GM19025 (cell line): ENCODE measurements at regions not wholly inside any gene's neighbourhood (a gene's known extent, or its start where the extent isn't known, plus 50 kb on each side); places are given as distances from the start of the nearest gene placed in this dataset.

ENCODE experiments used
- ATAC-seq: cut with Tn5 transposase; IDR thresholded peaks from one replicate; pipeline ENCODE4 v1.9.1; 2021; ENCODE audit warnings: mild to moderate bottlenecking, low read depth, moderate library complexity; ENCODE audit not compliant: unreplicated experiment

DNA sequence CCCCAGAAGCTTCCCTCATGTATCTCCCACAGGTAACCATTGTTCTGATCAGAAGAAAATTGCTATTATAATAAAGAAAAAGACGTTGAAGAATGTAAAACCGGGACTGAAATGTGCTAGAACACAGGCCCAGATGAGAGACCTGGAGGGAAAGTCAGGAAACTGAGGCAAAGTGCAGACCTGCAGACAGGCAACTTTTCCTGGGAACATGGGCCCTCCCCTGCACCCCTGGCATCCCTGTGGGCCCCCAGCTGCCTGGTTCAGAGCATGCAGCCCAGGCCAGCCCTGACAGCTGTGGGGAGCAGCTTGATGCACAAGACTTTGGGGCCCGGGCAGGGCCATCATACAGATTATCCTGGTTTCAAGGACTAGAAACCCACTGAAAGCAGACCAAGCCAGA is 212.2 kb downstream of the CDC5L start:
- no peak for ATAC-seq

DNA sequence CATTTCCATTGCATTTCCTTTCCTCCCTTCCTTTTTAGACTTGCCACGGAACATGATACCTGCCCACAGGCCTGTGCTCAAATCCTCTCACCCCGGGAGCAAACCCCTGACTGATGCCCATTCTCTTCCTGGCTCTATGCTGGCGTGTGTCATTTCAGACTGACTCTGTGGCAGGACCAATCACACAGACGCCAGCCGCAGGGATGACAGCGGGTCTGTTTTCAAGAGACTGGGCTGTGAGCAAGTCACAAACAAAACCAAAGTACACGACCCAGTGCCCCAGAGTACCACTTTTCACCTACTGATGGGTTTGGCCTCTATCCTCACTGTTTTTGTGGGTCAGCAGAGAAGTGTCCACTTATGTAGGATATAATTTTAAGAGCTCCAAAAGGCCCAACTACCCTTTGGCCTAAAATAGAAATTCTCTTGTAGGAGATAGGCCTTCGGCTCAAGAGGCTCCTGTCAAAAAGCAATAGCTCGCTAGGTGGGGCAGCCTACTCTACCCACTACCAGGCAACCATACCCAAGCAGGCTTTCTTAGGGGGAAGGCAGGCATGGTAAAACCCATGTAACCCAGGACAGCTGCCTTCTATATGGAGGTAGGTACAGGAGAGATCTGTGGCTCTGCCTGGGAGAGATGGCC is 215.7 kb downstream of the CDC5L start:
- no peak for ATAC-seq

DNA sequence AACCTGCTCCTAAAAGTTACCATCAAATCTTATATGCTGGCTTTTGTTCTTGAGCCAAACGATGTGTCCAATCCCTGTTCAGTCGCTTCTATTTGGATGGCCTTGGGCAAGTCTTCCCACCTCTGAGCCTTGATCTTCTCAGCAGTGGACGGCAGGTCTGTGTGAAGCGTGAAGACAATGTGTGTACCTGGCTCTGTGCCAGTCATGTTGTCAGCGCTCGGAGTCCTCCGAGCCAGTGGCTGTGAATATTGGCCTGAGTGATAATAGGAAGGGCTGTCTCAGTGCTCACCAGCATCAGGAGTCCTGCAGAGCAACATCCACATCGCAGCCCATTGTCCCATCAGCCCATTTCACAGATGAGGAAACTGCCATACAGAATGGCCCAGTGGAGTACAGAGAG is 219.0 kb downstream of the CDC5L start:
- ATAC-seq = no peak

GRCh38 chr6:44606976-44607375 is 219.5 kb downstream of the CDC5L start:
- no peak for ATAC-seq

DNA sequence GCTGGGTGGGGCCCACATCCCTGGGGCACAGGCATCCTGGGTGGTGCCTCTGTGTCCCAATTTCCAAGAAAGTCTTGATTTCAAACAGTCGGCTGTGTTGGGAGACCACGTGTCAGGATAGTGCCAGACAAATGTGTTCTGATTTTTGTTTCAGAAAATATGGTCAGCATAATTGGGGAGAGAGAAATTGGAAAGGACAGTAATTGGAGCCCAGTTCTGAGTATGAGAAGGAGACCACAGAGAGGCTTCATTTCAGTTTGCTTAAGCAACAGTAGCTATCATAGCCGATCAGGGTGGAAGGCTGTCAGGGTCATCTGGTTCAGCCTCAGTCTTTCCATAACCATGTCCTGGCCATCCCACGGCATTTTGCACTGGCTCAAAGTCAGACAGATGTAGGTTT is 220.7 kb downstream of the CDC5L start:
- no peak for ATAC-seq

GRCh38 chr6:44609051-44609612 is 221.6 kb downstream of the CDC5L start:
- no peak for ATAC-seq

- no peak for ATAC-seq
Observed at GRCh38 chr6:44614396-44614795, 226.9 kb downstream of the CDC5L start.

- ATAC-seq = no peak
Observed at GRCh38 chr6:44615621-44616020, 228.1 kb downstream of the CDC5L start.

GRCh38 chr6:44617416-44617815 is 229.9 kb downstream of the CDC5L start:
- no peak for ATAC-seq

DNA sequence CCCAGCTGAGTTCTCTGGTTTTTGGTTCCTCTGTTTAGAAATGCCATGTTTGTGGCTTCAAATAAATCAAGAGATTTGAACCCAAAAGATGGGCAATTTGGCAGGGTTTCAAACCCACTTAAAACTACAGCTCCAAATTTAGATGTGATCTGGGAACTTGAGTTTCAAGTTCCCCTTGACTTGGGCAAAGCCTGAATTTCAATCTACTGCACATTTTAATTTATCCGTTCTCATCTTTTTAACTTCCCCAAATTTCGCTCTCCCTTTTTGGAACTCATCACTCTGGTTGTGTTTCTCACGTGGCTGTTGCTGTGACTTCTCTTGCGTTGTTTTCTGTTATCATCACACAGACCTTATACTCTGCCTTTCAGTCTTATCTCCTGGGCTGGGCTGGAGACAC is 230.9 kb downstream of the CDC5L start:
- ATAC-seq = no peak

GRCh38 chr6:44620922-44621321 is 233.4 kb downstream of the CDC5L start:
- no peak for ATAC-seq

DNA sequence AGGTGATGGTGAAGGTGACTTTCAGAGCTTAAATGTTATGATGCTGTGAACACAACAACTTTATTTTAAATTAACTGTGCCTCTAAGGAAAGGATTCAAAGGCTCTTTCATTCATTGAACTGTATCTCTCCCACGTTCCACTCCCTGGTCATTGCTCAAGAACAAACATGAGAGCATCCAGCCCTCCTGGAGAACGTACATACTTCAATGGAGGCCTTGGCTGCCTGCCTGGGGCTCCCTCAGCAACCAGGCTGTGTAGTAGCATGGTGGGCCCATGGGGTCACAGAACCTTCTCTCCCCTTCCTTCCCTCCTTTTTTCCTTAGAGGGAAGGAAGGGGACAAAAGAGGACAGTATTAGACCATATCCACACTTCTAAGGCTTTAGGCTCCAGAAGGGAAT is 234.3 kb downstream of the CDC5L start:
- no peak for ATAC-seq

DNA sequence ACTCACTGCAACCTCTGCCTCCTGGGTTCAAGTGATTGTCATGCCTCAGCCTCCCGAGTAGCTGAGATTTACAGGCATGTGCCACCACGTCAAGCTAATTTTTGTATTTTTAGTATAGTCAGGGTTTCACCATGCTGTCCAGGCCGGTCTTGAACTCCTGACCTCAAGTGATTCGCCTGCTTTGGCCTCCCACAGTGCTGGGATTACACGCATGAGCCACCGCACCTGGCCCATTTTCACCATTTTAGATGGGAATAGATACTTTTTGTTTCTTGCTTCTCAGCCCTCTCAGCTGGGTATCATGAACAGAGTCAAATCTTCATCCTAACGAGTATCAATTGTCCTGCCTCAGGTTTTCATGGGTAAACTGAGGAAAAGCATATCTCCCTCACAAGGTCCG is 235.0 kb downstream of the CDC5L start:
- ATAC-seq = no peak

DNA sequence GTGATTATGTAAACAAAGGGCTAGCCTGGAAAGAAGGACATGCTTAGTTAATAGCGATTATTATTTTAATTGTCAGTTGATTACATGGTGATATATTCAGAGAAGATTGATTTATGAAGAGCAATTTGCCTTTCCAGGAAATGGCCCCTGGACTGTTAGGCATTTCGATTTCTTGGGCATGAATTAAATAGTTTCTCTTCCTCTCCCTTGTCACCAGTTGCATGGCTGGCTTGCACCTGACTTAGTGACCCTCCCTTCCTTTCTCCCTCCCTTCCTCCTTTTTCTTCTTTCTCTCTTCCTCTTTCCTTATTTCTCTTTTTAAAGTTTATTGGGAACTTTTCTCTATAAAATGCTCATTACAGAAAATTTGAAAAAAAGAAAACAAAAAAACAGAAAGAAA is 235.4 kb downstream of the CDC5L start:
- no peak for ATAC-seq

GRCh38 chr6:44624226-44624625 is 236.7 kb downstream of the CDC5L start:
- ATAC-seq = no peak

DNA sequence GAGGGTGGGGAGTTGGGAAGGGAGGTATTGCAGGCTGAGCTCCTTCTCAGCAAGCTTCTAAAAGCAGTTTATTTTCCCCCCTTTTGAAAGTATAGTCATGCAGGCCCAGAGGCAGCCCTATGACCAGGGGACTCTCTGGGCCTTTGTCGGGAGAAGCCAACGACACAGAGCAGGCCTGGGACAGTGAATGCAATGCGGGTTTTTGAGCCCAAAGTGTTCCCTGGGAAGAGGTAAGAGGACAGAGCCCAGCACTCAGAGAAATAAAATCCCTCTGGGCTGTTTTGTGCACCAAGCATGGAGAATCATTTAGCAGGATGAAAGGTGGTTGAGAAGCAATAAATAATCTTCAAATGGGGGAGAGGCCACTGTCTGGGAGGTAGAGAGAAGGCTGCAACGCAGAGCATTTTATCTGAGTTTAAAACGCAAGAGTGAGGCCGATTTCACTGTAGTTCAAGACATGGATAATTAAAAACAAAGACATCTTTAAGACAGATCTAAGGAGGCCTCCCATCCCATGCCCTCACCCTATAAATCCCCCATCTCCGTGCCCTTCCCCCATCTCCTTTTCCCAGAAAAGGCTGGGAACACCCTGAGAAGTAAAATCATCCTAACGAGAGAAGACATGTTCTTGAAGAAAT is 237.5 kb downstream of the CDC5L start:
- ATAC-seq = no peak

GRCh38 chr6:44625996-44626395 is 238.5 kb downstream of the CDC5L start:
- ATAC-seq = no peak

DNA sequence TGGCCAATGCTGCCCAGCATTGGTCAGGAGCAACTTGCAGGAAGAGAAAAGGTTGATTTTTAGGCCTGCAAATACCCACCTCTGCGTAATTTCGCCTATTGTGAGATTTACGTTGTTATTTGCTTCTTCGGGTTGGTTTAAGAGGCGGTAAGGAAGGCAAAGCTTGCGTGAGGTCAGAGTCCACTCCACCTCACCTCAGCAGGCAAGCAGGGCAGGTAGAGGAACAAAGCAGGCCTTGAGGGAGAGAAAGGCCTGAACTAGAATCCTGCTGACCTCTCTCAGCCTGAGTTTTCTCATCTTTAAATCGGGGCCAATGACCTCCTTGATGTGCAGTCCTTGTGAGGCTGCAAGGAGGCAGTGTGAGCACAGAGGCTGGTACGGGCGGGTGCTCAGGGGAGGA is 239.1 kb downstream of the CDC5L start:
- ATAC-seq = no peak

DNA sequence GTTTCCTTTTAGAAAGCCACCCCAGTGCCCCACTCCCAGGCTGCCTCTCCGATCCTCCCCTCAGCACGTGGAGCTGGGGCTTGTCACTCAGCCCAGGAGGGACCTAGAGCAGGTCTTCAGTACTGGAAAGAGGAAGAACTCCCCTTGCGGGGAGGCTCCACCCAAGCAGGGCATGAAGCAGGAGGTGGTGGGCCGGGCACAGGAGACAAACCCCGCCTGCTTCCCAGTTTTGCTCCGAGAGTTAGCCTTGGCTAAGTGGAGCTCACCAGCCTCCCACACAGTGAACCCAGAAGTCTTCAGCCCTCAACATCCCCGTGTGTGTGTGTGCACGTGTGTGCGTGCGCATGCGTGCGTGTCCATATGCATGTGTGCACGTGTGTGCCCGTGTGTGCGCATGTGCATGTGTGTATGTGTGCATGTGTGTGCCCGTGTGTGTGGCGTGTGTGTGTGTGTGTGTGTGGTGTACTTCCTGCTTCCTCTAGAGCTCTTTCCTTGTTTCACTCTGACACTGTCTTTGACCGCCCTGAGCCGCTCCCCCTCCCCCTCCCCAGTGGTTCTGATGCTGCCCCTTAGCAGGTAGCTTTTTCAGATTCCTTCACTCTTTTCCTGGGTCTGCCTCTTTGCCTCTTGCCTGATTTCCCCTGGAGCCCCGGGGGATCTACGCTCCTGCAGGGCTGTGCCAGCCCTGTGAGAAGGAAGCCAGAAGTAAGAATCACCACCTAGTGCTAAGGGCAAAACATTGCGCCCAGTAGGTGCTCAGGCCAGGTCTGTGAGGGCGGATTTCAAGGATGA is 239.8 kb downstream of the CDC5L start:
- ATAC-seq = no peak

GRCh38 chr6:44627883-44628271 is 240.4 kb downstream of the CDC5L start:
- ATAC-seq = no peak

DNA sequence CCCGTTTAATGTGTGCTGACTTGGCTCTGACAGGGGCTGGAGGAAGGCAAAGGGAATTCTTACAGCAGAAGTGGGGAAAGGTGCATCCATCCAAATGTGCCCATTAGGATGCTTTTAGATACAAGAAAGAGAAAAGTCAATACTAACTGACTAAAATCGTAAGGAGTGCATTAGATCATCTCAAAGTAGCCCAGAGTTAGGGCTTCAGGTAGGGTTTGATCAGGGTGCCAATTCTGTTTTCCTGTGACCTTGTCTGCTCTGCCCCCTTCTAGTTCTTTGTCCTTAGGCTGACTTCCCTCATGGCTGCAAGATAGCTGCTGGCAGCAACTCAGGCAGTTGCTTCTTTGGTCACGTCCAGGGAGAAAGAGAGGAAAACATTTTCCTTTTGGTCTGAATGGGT is 240.8 kb downstream of the CDC5L start:
- ATAC-seq = no peak

- ATAC-seq = no peak
Observed at GRCh38 chr6:44629636-44630035, 242.1 kb downstream of the CDC5L start.
